ENCODE measurements at regions not wholly inside any gene's neighbourhood (a gene's known extent, or its start where the extent isn't known, plus 50 kb on each side); places are given as distances from the start of the nearest gene placed in this dataset.

GRCh38 chr18:1370552-1370951 lies 465.9 kb downstream of the ADCYAP1 start:
- Histone ChIP-seq H3K36me3 (replicated peaks in 1 of 2; ENCODE audit: control insufficient read depth in 1 of 2, insufficient read depth in 2 of 2, low read length in 1 of 2) (no peaks in the 10 kb centered on the region), H3K9me3 (no peaks in the 10 kb centered on the region), H3K4me2 (no peak overlapping the region), H3K9ac (no peak overlapping the region), H3K4me3 (ENCODE audit: low read depth in 2 of 2, low read length in 1 of 2) (no peak overlapping the region), H3F3A (replicated peaks; ENCODE audit: insufficient read depth) (no peaks in the 10 kb centered on the region), H2AFZ (ENCODE audit: low read depth) (no peak overlapping the region), H3K27me3 (ENCODE audit: insufficient read depth) (no peaks in the 10 kb centered on the region), H3K27ac (ENCODE audit: low read depth in 2 of 2, low read length in 1 of 2) (no peak overlapping the region), H3K9me2 (no peaks in the 10 kb centered on the region), H3K79me2 (ENCODE audit: insufficient read depth) (no peaks in the 10 kb centered on the region), H4K20me1 (ENCODE audit: insufficient read depth) (no peaks in the 10 kb centered on the region), H3K4me1 (ENCODE audit: control insufficient read depth in 1 of 2, insufficient read depth in 2 of 2, low read depth in 1 of 2, low read length in 1 of 2) (no peaks in the 10 kb centered on the region)
- POLR2A ChIA-PET: no interaction called here
- CTCF ChIA-PET: no interaction called here
- TF ChIP-seq TAF1 (IDR thresholded peaks at IDR 0.05; ENCODE audit: borderline replicate concordance, low read depth, low read length) (no peak), FOXJ3 (CRISPR knock-in tag; IDR thresholded peaks at IDR 0.05) (no peak), REST (IDR thresholded peaks at IDR 0.05; ENCODE audit: low read depth, low read length) (no peak), RFX5 (IDR thresholded peaks at IDR 0.05; ENCODE audit: low read length) (no peak), IRF3 (IDR thresholded peaks at IDR 0.05; ENCODE audit: low read depth, low read length) (no peak), RAD21 (IDR thresholded peaks at IDR 0.05; ENCODE audit: low read length) (no peak), SMC3 (IDR thresholded peaks at IDR 0.05; ENCODE audit: low read depth, low read length) (no peak), YY1 (IDR thresholded peaks at IDR 0.05; ENCODE audit: low read depth) (no peak), CTCF (IDR thresholded peaks at IDR 0.05) (no peak), RXRA (IDR thresholded peaks at IDR 0.05; ENCODE audit: borderline replicate concordance, low read depth) (no peak)
- no peak for DNase-seq
- WGBS (ENCODE audit: low lambda C conversion rate): 22% methylated on average over 6 of the region's 6 CpGs

GRCh38 chr18:1371724-1372123 lies 467.1 kb downstream of the ADCYAP1 start:
- no peak for DNase-seq
- no peak overlapping the region for H3K4me2 ChIP-seq
- no peak overlapping the region for H3K4me3 ChIP-seq (ENCODE audit: low read depth in 2 of 2, low read length in 1 of 2)
- no peak overlapping the region for H2AFZ ChIP-seq (ENCODE audit: low read depth)
- 4% methylated on average over 1 of the region's 1 CpG for WGBS (ENCODE audit: low lambda C conversion rate)
- no peaks in the 10 kb centered on the region for H3K9me3 ChIP-seq
- no peak overlapping the region for H3K9ac ChIP-seq
- CTCF ChIA-PET: no interaction called here
- no peaks in the 10 kb centered on the region for H3K4me1 ChIP-seq (ENCODE audit: control insufficient read depth in 1 of 2, insufficient read depth in 2 of 2, low read depth in 1 of 2, low read length in 1 of 2)
- no peak overlapping the region for H3K27ac ChIP-seq (ENCODE audit: low read depth in 2 of 2, low read length in 1 of 2)
- H3K36me3 ChIP-seq (replicated peaks in 1 of 2; ENCODE audit: control insufficient read depth in 1 of 2, insufficient read depth in 2 of 2, low read length in 1 of 2): no peaks in the 10 kb centered on the region
- POLR2A ChIA-PET: no interaction called here
- H3F3A ChIP-seq (replicated peaks; ENCODE audit: insufficient read depth): no peaks in the 10 kb centered on the region
- no peaks in the 10 kb centered on the region for H3K79me2 ChIP-seq (ENCODE audit: insufficient read depth)
- H4K20me1 ChIP-seq (ENCODE audit: insufficient read depth): no peaks in the 10 kb centered on the region
- no peaks in the 10 kb centered on the region for H3K9me2 ChIP-seq
- H3K27me3 ChIP-seq (ENCODE audit: insufficient read depth): no peaks in the 10 kb centered on the region
- TF ChIP-seq TEAD4 (IDR thresholded peaks at IDR 0.05; ENCODE audit: borderline replicate concordance, insufficient read depth): no peak
- TF ChIP-seq IRF3 (IDR thresholded peaks at IDR 0.05; ENCODE audit: low read depth, low read length): no peak
- TF ChIP-seq FOSL2 (IDR thresholded peaks at IDR 0.05; ENCODE audit: borderline replicate concordance, low read depth): no peak
- no peak for TF ChIP-seq CTCF (IDR thresholded peaks at IDR 0.05)
- no peak for TF ChIP-seq FOXM1 (IDR thresholded peaks at IDR 0.05; ENCODE audit: low read depth)
- no peak for TF ChIP-seq YY1 (IDR thresholded peaks at IDR 0.05; ENCODE audit: low read depth)

Data from SK-N-SH (cell line).